ENCODE measurements at regions not wholly inside any gene's neighbourhood (a gene's known extent, or its start where the extent isn't known, plus 50 kb on each side); places are given as distances from the start of the nearest gene placed in this dataset.

- Histone ChIP-seq H3K27me3 (ENCODE audit: low read length) (no peaks in the 10 kb centered on the region), H3K27ac (ENCODE audit: low read length) (no peak overlapping the region), H3K9me2 (replicated peaks; ENCODE audit: insufficient read depth, low read length) (0 out of 2 replicates have a peak, but pooled peaks cover 2% of the 10 kb centered on the region), H2AFZ (ENCODE audit: low read length) (no peak overlapping the region), H3K4me1 (ENCODE audit: low read length) (no peaks in the 10 kb centered on the region), H3K9me3 (ENCODE audit: low read length) (peaks cover 49% of the 10 kb centered on the region), H3K4me2 (ENCODE audit: low read depth, low read length, poor library complexity, severe bottlenecking) (no peak overlapping the region), H3K36me3 (ENCODE audit: insufficient read depth, low read length) (no peaks in the 10 kb centered on the region), H3K79me2 (ENCODE audit: low read length) (no peaks in the 10 kb centered on the region), H3K4me3 (ENCODE audit: low read length) (no peak overlapping the region), H3K9ac (ENCODE audit: low read length) (no peak overlapping the region), H4K20me1 (ENCODE audit: insufficient read depth, low read depth, low read length) (no peaks in the 10 kb centered on the region)
- DNase-seq, result no peak
Measured at GRCh38 chr11:96621161-96621560, 231.3 kb downstream of the JRKL start.

- no peak overlapping the region for H3K9ac ChIP-seq (ENCODE audit: low read length)
- H3K9me3 ChIP-seq (ENCODE audit: low read length), result peaks cover 52% of the 10 kb centered on the region
- no peak overlapping the region for H3K4me3 ChIP-seq (ENCODE audit: low read length)
- H2AFZ ChIP-seq (ENCODE audit: low read length), result no peak overlapping the region
- no peaks in the 10 kb centered on the region for H4K20me1 ChIP-seq (ENCODE audit: insufficient read depth, low read depth, low read length)
- H3K9me2 ChIP-seq (replicated peaks; ENCODE audit: insufficient read depth, low read length), result 0 out of 2 replicates have a peak, but pooled peaks cover 2% of the 10 kb centered on the region
- H3K27me3 ChIP-seq (ENCODE audit: low read length), result no peaks in the 10 kb centered on the region
- DNase-seq, result no peak
- H3K36me3 ChIP-seq (ENCODE audit: insufficient read depth, low read length), result no peaks in the 10 kb centered on the region
- no peak overlapping the region for H3K27ac ChIP-seq (ENCODE audit: low read length)
- H3K79me2 ChIP-seq (ENCODE audit: low read length), result no peaks in the 10 kb centered on the region
- H3K4me2 ChIP-seq (ENCODE audit: low read depth, low read length, poor library complexity, severe bottlenecking), result no peak overlapping the region
- no peaks in the 10 kb centered on the region for H3K4me1 ChIP-seq (ENCODE audit: low read length)
Measured at GRCh38 chr11:96622026-96622634, 232.3 kb downstream of the JRKL start.

GRCh38 chr11:96624126-96624525 lies 234.3 kb downstream of the JRKL start:
- Histone ChIP-seq H3K79me2 (ENCODE audit: low read length) (no peaks in the 10 kb centered on the region), H4K20me1 (ENCODE audit: insufficient read depth, low read depth, low read length) (no peaks in the 10 kb centered on the region), H3K4me2 (ENCODE audit: low read depth, low read length, poor library complexity, severe bottlenecking) (no peak overlapping the region), H3K9ac (ENCODE audit: low read length) (no peak overlapping the region), H3K9me2 (replicated peaks; ENCODE audit: insufficient read depth, low read length) (0 out of 2 replicates have a peak, but pooled peaks cover 2% of the 10 kb centered on the region), H3K27ac (ENCODE audit: low read length) (no peak overlapping the region), H2AFZ (ENCODE audit: low read length) (no peak overlapping the region), H3K9me3 (ENCODE audit: low read length) (peaks cover 46% of the 10 kb centered on the region), H3K4me1 (ENCODE audit: low read length) (no peaks in the 10 kb centered on the region), H3K4me3 (ENCODE audit: low read length) (no peak overlapping the region), H3K36me3 (ENCODE audit: insufficient read depth, low read length) (no peaks in the 10 kb centered on the region), H3K27me3 (ENCODE audit: low read length) (no peaks in the 10 kb centered on the region)
- DNase-seq, result no peak

- Histone ChIP-seq H3K4me3 (ENCODE audit: low read length) (no peak overlapping the region), H3K27ac (ENCODE audit: low read length) (no peak overlapping the region), H3K9me2 (replicated peaks; ENCODE audit: insufficient read depth, low read length) (0 out of 2 replicates have a peak, but pooled peaks cover 2% of the 10 kb centered on the region), H3K79me2 (ENCODE audit: low read length) (no peaks in the 10 kb centered on the region), H3K4me1 (ENCODE audit: low read length) (no peaks in the 10 kb centered on the region), H3K9ac (ENCODE audit: low read length) (no peak overlapping the region), H3K4me2 (ENCODE audit: low read depth, low read length, poor library complexity, severe bottlenecking) (no peak overlapping the region), H3K36me3 (ENCODE audit: insufficient read depth, low read length) (no peaks in the 10 kb centered on the region), H2AFZ (ENCODE audit: low read length) (no peak overlapping the region), H4K20me1 (ENCODE audit: insufficient read depth, low read depth, low read length) (no peaks in the 10 kb centered on the region), H3K27me3 (ENCODE audit: low read length) (no peaks in the 10 kb centered on the region), H3K9me3 (ENCODE audit: low read length) (peaks cover 56% of the 10 kb centered on the region)
- no peak for DNase-seq
Measured at GRCh38 chr11:96627376-96627775, 237.6 kb downstream of the JRKL start.

GRCh38 chr11:96635655-96636054 lies 245.8 kb downstream of the JRKL start:
- Histone ChIP-seq H3K9me3 (ENCODE audit: low read length) (peaks cover 22% of the 10 kb centered on the region), H3K4me2 (ENCODE audit: low read depth, low read length, poor library complexity, severe bottlenecking) (no peak overlapping the region), H3K9ac (ENCODE audit: low read length) (no peak overlapping the region), H3K36me3 (ENCODE audit: insufficient read depth, low read length) (no peaks in the 10 kb centered on the region), H3K27me3 (ENCODE audit: low read length) (no peaks in the 10 kb centered on the region), H3K4me1 (ENCODE audit: low read length) (no peaks in the 10 kb centered on the region), H3K4me3 (ENCODE audit: low read length) (no peak overlapping the region), H3K9me2 (replicated peaks; ENCODE audit: insufficient read depth, low read length) (no peaks in the 10 kb centered on the region), H2AFZ (ENCODE audit: low read length) (no peak overlapping the region), H4K20me1 (ENCODE audit: insufficient read depth, low read depth, low read length) (no peaks in the 10 kb centered on the region), H3K27ac (ENCODE audit: low read length) (no peak overlapping the region), H3K79me2 (ENCODE audit: low read length) (no peaks in the 10 kb centered on the region)
- DNase-seq, result no peak

- no peaks in the 10 kb centered on the region for H3K79me2 ChIP-seq (ENCODE audit: low read length)
- no peak overlapping the region for H3K4me3 ChIP-seq (ENCODE audit: low read length)
- no peak overlapping the region for H3K9ac ChIP-seq (ENCODE audit: low read length)
- H3K4me1 ChIP-seq (ENCODE audit: low read length), result no peaks in the 10 kb centered on the region
- DNase-seq, result no peak
- H4K20me1 ChIP-seq (ENCODE audit: insufficient read depth, low read depth, low read length), result no peaks in the 10 kb centered on the region
- H3K9me2 ChIP-seq (replicated peaks; ENCODE audit: insufficient read depth, low read length), result peaks cover 2% of the 10 kb centered on the region
- H3K4me2 ChIP-seq (ENCODE audit: low read depth, low read length, poor library complexity, severe bottlenecking), result no peak overlapping the region
- H3K27ac ChIP-seq (ENCODE audit: low read length), result no peak overlapping the region
- no peak overlapping the region for H2AFZ ChIP-seq (ENCODE audit: low read length)
- H3K9me3 ChIP-seq (ENCODE audit: low read length), result peaks cover 14% of the 10 kb centered on the region
- no peaks in the 10 kb centered on the region for H3K36me3 ChIP-seq (ENCODE audit: insufficient read depth, low read length)
- no peaks in the 10 kb centered on the region for H3K27me3 ChIP-seq (ENCODE audit: low read length)
Measured at GRCh38 chr11:96641261-96641660, 251.4 kb downstream of the JRKL start.

GRCh38 chr11:96642583-96642982 lies 252.8 kb downstream of the JRKL start:
- Histone ChIP-seq H3K9me3 (ENCODE audit: low read length) (peaks cover 14% of the 10 kb centered on the region), H3K4me3 (ENCODE audit: low read length) (no peak overlapping the region), H3K27me3 (ENCODE audit: low read length) (no peaks in the 10 kb centered on the region), H3K9ac (ENCODE audit: low read length) (no peak overlapping the region), H3K4me1 (ENCODE audit: low read length) (no peaks in the 10 kb centered on the region), H3K9me2 (replicated peaks; ENCODE audit: insufficient read depth, low read length) (peaks cover 6% of the 10 kb centered on the region), H3K36me3 (ENCODE audit: insufficient read depth, low read length) (no peaks in the 10 kb centered on the region), H3K79me2 (ENCODE audit: low read length) (no peaks in the 10 kb centered on the region), H3K4me2 (ENCODE audit: low read depth, low read length, poor library complexity, severe bottlenecking) (no peak overlapping the region), H4K20me1 (ENCODE audit: insufficient read depth, low read depth, low read length) (no peaks in the 10 kb centered on the region), H2AFZ (ENCODE audit: low read length) (no peak overlapping the region), H3K27ac (ENCODE audit: low read length) (no peak overlapping the region)
- no peak for DNase-seq

- no peaks in the 10 kb centered on the region for H3K4me1 ChIP-seq (ENCODE audit: low read length)
- no peak for DNase-seq
Measured at GRCh38 chr11:96643173-96643572, 253.4 kb downstream of the JRKL start.

More at GRCh38 chr11:96643173-96643572, 253.4 kb downstream of the JRKL start:
- no peaks in the 10 kb centered on the region for H3K27me3 ChIP-seq (ENCODE audit: low read length)
- H3K36me3 ChIP-seq (ENCODE audit: insufficient read depth, low read length), result no peaks in the 10 kb centered on the region
- no peaks in the 10 kb centered on the region for H3K79me2 ChIP-seq (ENCODE audit: low read length)
- no peak overlapping the region for H3K4me3 ChIP-seq (ENCODE audit: low read length)
- H4K20me1 ChIP-seq (ENCODE audit: insufficient read depth, low read depth, low read length), result no peaks in the 10 kb centered on the region
- H3K9me3 ChIP-seq (ENCODE audit: low read length), result peaks cover 14% of the 10 kb centered on the region; the same call in 1 of the 2 replicates
- no peak overlapping the region for H3K9ac ChIP-seq (ENCODE audit: low read length)
- peaks cover 6% of the 10 kb centered on the region for H3K9me2 ChIP-seq (replicated peaks; ENCODE audit: insufficient read depth, low read length)
- no peak overlapping the region for H3K4me2 ChIP-seq (ENCODE audit: low read depth, low read length, poor library complexity, severe bottlenecking)
- no peak overlapping the region for H3K27ac ChIP-seq (ENCODE audit: low read length)
- H2AFZ ChIP-seq (ENCODE audit: low read length), result no peak overlapping the region
